ENCODE measurements at regions not wholly inside any gene's neighbourhood (a gene's known extent, or its start where the extent isn't known, plus 50 kb on each side); places are given as distances from the start of the nearest gene placed in this dataset.

- TF ChIP-seq SUZ12 (IDR thresholded peaks at IDR 0.05; ENCODE audit: extremely low read depth, insufficient read depth, insufficient read length) (no peak), YY1 (IDR thresholded peaks at IDR 0.05; ENCODE audit: insufficient read depth, insufficient read length) (no peak), ZNF274 (IDR thresholded peaks at IDR 0.05; ENCODE audit: low read depth, low read length) (no peak)
- Histone ChIP-seq H3K4me3 (ENCODE audit: insufficient read length, low read depth) (no peak overlapping the region), H3K27me3 (ENCODE audit: insufficient read depth, insufficient read length) (no peaks in the 10 kb centered on the region), H3K9me3 (ENCODE audit: insufficient read depth, low read length) (no peaks in the 10 kb centered on the region), H3K4me1 (ENCODE audit: insufficient read depth, insufficient read length) (no peaks in the 10 kb centered on the region), H3K9ac (ENCODE audit: insufficient read length, low read depth) (no peak overlapping the region), H3K36me3 (ENCODE audit: insufficient read depth, insufficient read length, low read length) (no peaks in the 10 kb centered on the region)
- DNase-seq (ENCODE audit: low read depth, low spot score): no peak
These were observed 232.3 kb downstream of the TJP1 start for GRCh38 chr15:29589975-29590374.

GRCh38 chr15:29589416-29589815 lies 232.9 kb downstream of the TJP1 start:
- H3K9me3 ChIP-seq (ENCODE audit: insufficient read depth, low read length): no peaks in the 10 kb centered on the region
- no peak for DNase-seq (ENCODE audit: low read depth, low spot score)
- no peak overlapping the region for H3K9ac ChIP-seq (ENCODE audit: insufficient read length, low read depth)
- H3K4me3 ChIP-seq (ENCODE audit: insufficient read length, low read depth): no peak overlapping the region
- H3K36me3 ChIP-seq (ENCODE audit: insufficient read depth, insufficient read length, low read length): no peaks in the 10 kb centered on the region
- no peaks in the 10 kb centered on the region for H3K4me1 ChIP-seq (ENCODE audit: insufficient read depth, insufficient read length)
- TF ChIP-seq ZNF274 (IDR thresholded peaks at IDR 0.05; ENCODE audit: low read depth, low read length) (no peak), YY1 (IDR thresholded peaks at IDR 0.05; ENCODE audit: insufficient read depth, insufficient read length) (no peak), SUZ12 (IDR thresholded peaks at IDR 0.05; ENCODE audit: extremely low read depth, insufficient read depth, insufficient read length) (no peak)
- H3K27me3 ChIP-seq (ENCODE audit: insufficient read depth, insufficient read length): no peaks in the 10 kb centered on the region

- H3K27me3 ChIP-seq (ENCODE audit: insufficient read depth, insufficient read length): peaks cover 38% of the 10 kb centered on the region
- no peaks in the 10 kb centered on the region for H3K9me3 ChIP-seq (ENCODE audit: insufficient read depth, low read length)
- no peak overlapping the region for H3K9ac ChIP-seq (ENCODE audit: insufficient read length, low read depth)
- no peaks in the 10 kb centered on the region for H3K36me3 ChIP-seq (ENCODE audit: insufficient read depth, insufficient read length, low read length)
- no peak overlapping the region for H3K4me3 ChIP-seq (ENCODE audit: insufficient read length, low read depth)
- H3K4me1 ChIP-seq (ENCODE audit: insufficient read depth, insufficient read length): no peaks in the 10 kb centered on the region
- no peak for DNase-seq (ENCODE audit: low read depth, low spot score)
- no peak for TF ChIP-seq YY1 (IDR thresholded peaks at IDR 0.05; ENCODE audit: insufficient read depth, insufficient read length)
- TF ChIP-seq ZNF274 (IDR thresholded peaks at IDR 0.05; ENCODE audit: low read depth, low read length): no peak
- TF ChIP-seq SUZ12 (IDR thresholded peaks at IDR 0.05; ENCODE audit: extremely low read depth, insufficient read depth, insufficient read length): no peak
These were observed 248.9 kb downstream of the TJP1 start for GRCh38 chr15:29573197-29573838.

- DNase-seq (ENCODE audit: low read depth, low spot score): no peak
- Histone ChIP-seq H3K9ac (ENCODE audit: insufficient read length, low read depth) (no peak overlapping the region), H3K4me1 (ENCODE audit: insufficient read depth, insufficient read length) (no peaks in the 10 kb centered on the region), H3K36me3 (ENCODE audit: insufficient read depth, insufficient read length, low read length) (no peaks in the 10 kb centered on the region), H3K27me3 (ENCODE audit: insufficient read depth, insufficient read length) (peaks cover 38% of the 10 kb centered on the region), H3K9me3 (ENCODE audit: insufficient read depth, low read length) (no peaks in the 10 kb centered on the region), H3K4me3 (ENCODE audit: insufficient read length, low read depth) (peak overlapping the region; percentile 58)
- TF ChIP-seq ZNF274 (IDR thresholded peaks at IDR 0.05; ENCODE audit: low read depth, low read length): no peak
- no peak for TF ChIP-seq SUZ12 (IDR thresholded peaks at IDR 0.05; ENCODE audit: extremely low read depth, insufficient read depth, insufficient read length)
- no peak for TF ChIP-seq YY1 (IDR thresholded peaks at IDR 0.05; ENCODE audit: insufficient read depth, insufficient read length)
These were observed 250.4 kb downstream of the TJP1 start for GRCh38 chr15:29571792-29572431.

- Histone ChIP-seq H3K9ac (ENCODE audit: insufficient read length, low read depth) (peak overlapping the region; percentile 32), H3K27me3 (ENCODE audit: insufficient read depth, insufficient read length) (peaks cover 38% of the 10 kb centered on the region), H3K9me3 (ENCODE audit: insufficient read depth, low read length) (no peaks in the 10 kb centered on the region), H3K4me1 (ENCODE audit: insufficient read depth, insufficient read length) (no peaks in the 10 kb centered on the region), H3K36me3 (ENCODE audit: insufficient read depth, insufficient read length, low read length) (no peaks in the 10 kb centered on the region), H3K4me3 (ENCODE audit: insufficient read length, low read depth) (peak overlapping the region; percentile 58)
- TF ChIP-seq ZNF274 (IDR thresholded peaks at IDR 0.05; ENCODE audit: low read depth, low read length): no peak
- no peak for TF ChIP-seq YY1 (IDR thresholded peaks at IDR 0.05; ENCODE audit: insufficient read depth, insufficient read length)
- no peak for TF ChIP-seq SUZ12 (IDR thresholded peaks at IDR 0.05; ENCODE audit: extremely low read depth, insufficient read depth, insufficient read length)
- peak; percentile 51 for DNase-seq (ENCODE audit: low read depth, low spot score)
These were observed 251.1 kb downstream of the TJP1 start for GRCh38 chr15:29570948-29571791.

GRCh38 chr15:29570121-29570947 lies 251.9 kb downstream of the TJP1 start:
- no peak for DNase-seq (ENCODE audit: low read depth, low spot score)
- no peaks in the 10 kb centered on the region for H3K36me3 ChIP-seq (ENCODE audit: insufficient read depth, insufficient read length, low read length)
- H3K9ac ChIP-seq (ENCODE audit: insufficient read length, low read depth): peak overlapping the region; percentile 57
- H3K9me3 ChIP-seq (ENCODE audit: insufficient read depth, low read length): no peaks in the 10 kb centered on the region
- peak overlapping the region; percentile 45 for H3K4me3 ChIP-seq (ENCODE audit: insufficient read length, low read depth)
- H3K27me3 ChIP-seq (ENCODE audit: insufficient read depth, insufficient read length): peaks cover 38% of the 10 kb centered on the region
- TF ChIP-seq SUZ12 (IDR thresholded peaks at IDR 0.05; ENCODE audit: extremely low read depth, insufficient read depth, insufficient read length) (no peak), ZNF274 (IDR thresholded peaks at IDR 0.05; ENCODE audit: low read depth, low read length) (no peak), YY1 (IDR thresholded peaks at IDR 0.05; ENCODE audit: insufficient read depth, insufficient read length) (no peak)
- H3K4me1 ChIP-seq (ENCODE audit: insufficient read depth, insufficient read length): no peaks in the 10 kb centered on the region

Measured in NT2/D1 (cell line).